Endothelial cell (in vitro differentiated cells): ENCODE measurements at regions not wholly inside any gene's neighbourhood (a gene's known extent, or its start where the extent isn't known, plus 50 kb on each side); places are given as distances from the start of the nearest gene placed in this dataset.

Source experiments
- DNase-seq: peaks from one replicate; pipeline ENCODE4 v3.0.0; 2021; ENCODE audit warnings: low spot score
- H3K27ac Mint-ChIP-seq: one replicate; pipeline ENCODE4 v1.8.0; 2021; ENCODE audit warnings: mixed read lengths, inconsistent platforms; ENCODE audit not compliant: unreplicated experiment
- H3K27me3 Mint-ChIP-seq: one replicate; pipeline ENCODE4 v1.8.0; 2021; ENCODE audit warnings: mild to moderate bottlenecking, moderate library complexity, mixed read lengths, inconsistent platforms; ENCODE audit not compliant: unreplicated experiment
- H3K36me3 Mint-ChIP-seq: one replicate; pipeline ENCODE4 v1.8.0; 2021; ENCODE audit warnings: mild to moderate bottlenecking, low read depth, mixed read lengths, inconsistent platforms; ENCODE audit not compliant: unreplicated experiment
- H3K4me1 Mint-ChIP-seq: one replicate; pipeline ENCODE4 v1.8.0; 2021; ENCODE audit warnings: mild to moderate bottlenecking, mixed read lengths, inconsistent platforms; ENCODE audit not compliant: unreplicated experiment
- H3K4me3 Mint-ChIP-seq: one replicate; pipeline ENCODE4 v1.8.0; 2021; ENCODE audit warnings: mild to moderate bottlenecking, mixed read lengths, inconsistent platforms; ENCODE audit not compliant: unreplicated experiment
- H3K9me3 Mint-ChIP-seq: one replicate; pipeline ENCODE4 v1.8.0; 2021; ENCODE audit warnings: mixed read lengths, inconsistent platforms; ENCODE audit not compliant: unreplicated experiment
- CTCF ChIP-seq: fragments of 200-600 bp; sonication (generic); IDR thresholded peaks from one replicate; pipeline ENCODE4 v1.5.0; 2021; ENCODE audit warnings: antibody characterized with exemption; ENCODE audit not compliant: unreplicated experiment

DNA sequence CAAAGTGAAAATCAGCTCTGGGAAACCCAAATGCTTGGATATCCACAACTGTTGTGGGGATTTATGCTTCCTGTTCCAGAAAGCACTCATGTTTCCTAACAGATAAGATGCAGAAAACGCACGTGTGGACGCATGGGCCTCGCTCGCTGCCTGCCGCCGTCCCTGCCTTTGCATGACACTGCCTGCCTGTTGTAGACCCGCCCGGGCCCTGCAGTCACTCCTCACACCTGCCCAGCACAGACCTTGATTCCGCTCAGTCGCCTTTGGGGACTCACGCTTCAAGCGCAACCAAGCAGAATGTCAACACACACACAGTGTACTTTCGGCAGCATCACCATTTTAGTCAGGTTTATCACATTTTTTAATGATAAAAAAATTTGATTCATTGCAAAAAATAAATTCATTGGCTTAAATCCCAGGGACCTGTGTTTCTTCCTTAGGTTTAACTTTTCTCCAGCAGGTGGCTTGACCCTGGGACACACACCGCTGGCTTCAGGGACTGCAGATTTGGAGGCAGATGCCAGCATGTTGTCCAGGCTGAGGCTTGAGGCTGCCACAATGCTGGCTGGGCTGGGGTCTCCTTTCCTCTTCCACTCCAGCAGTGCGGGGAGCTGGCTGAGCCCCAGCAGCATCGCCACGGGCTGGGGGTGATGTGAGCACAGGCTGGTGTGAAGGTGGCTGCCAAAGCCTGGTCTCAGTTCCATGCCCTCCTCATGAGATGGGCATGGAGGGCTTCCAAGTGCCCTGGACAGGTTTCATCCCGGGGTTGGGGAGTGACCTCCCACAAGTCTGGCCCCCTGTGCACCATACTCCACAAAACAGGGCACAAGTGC, 416.9 kb upstream of the IRX4 start:
- Mint-ChIP-seq H3K27me3 (peaks cover 2% of the 10 kb centered on the region), H3K27ac (no peak overlapping the region), H3K9me3 (peaks cover 6% of the 10 kb centered on the region), H3K4me1 (peaks cover 5% of the 10 kb centered on the region), H3K4me3 (no peak overlapping the region), H3K36me3 (no peaks in the 10 kb centered on the region)
- no peak for DNase-seq
- TF ChIP-seq CTCF: no peak

- no peak for DNase-seq
- H3K27me3 Mint-ChIP-seq: peaks cover 2% of the 10 kb centered on the region
- H3K9me3 Mint-ChIP-seq: peaks cover 6% of the 10 kb centered on the region
- peaks cover 5% of the 10 kb centered on the region for H3K4me1 Mint-ChIP-seq
- TF ChIP-seq CTCF: no peak
- H3K36me3 Mint-ChIP-seq: no peaks in the 10 kb centered on the region
- no peak overlapping the region for H3K4me3 Mint-ChIP-seq
- H3K27ac Mint-ChIP-seq: no peak overlapping the region
Observed at GRCh38 chr5:2298781-2299180, 416.1 kb upstream of the IRX4 start.

GRCh38 chr5:2297991-2298390, 415.3 kb upstream of the IRX4 start:
- Mint-ChIP-seq H3K9me3 (peaks cover 6% of the 10 kb centered on the region), H3K4me1 (peaks cover 5% of the 10 kb centered on the region), H3K27me3 (peaks cover 2% of the 10 kb centered on the region), H3K4me3 (no peak overlapping the region), H3K27ac (no peak overlapping the region), H3K36me3 (no peaks in the 10 kb centered on the region)
- TF ChIP-seq CTCF: no peak
- DNase-seq: no peak

DNA sequence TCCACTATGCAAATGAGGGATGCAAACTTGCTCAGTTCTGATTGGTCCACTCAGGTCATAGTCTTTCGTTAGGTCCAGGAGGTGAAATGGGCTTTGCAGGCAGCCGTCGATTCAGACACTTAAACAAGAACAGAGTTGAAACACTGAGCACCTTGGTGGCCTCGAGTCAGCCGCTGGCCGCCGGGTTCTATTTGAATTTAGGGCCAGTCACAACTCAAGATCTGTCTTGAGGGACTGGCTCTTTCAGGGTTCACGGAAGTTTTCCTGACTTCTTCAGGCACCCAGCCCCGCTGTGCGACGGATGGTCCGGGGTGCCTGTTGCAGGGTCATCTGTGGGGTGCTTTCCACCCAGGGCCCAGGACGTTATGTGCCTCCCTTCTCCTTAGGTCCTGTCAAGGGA, 412.8 kb upstream of the IRX4 start:
- no peak for TF ChIP-seq CTCF
- peaks cover 2% of the 10 kb centered on the region for H3K27me3 Mint-ChIP-seq
- H3K4me3 Mint-ChIP-seq: no peak overlapping the region
- H3K27ac Mint-ChIP-seq: no peak overlapping the region
- no peak for DNase-seq
- H3K4me1 Mint-ChIP-seq: peaks cover 5% of the 10 kb centered on the region
- peaks cover 6% of the 10 kb centered on the region for H3K9me3 Mint-ChIP-seq
- H3K36me3 Mint-ChIP-seq: peaks cover 3% of the 10 kb centered on the region

DNA sequence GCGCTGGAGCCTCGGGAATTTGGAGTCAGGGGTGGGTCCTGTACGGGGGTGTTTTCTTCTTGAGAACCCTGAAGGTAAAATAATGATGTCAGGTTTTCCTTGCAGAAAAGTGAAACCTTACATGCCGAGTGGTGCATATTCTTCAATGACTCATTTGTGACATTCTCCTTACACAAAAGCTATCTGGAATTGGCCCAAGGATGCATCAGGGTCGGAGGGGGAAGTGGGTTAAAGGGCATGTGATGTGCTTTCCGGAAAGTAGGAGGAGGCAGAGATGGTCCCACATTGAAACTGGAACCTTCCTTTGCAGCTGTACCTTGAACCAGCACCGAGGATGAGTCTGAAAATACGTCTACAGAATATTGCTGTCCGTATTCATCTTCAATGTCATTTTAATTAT, 411.2 kb upstream of the IRX4 start:
- Mint-ChIP-seq H3K4me3 (no peak overlapping the region), H3K36me3 (peaks cover 3% of the 10 kb centered on the region), H3K27me3 (peaks cover 4% of the 10 kb centered on the region), H3K4me1 (peaks cover 3% of the 10 kb centered on the region), H3K9me3 (peaks cover 6% of the 10 kb centered on the region), H3K27ac (no peak overlapping the region)
- no peak for DNase-seq
- TF ChIP-seq CTCF: no peak
